ENCODE measurements at regions not wholly inside any gene's neighbourhood (a gene's known extent, or its start where the extent isn't known, plus 50 kb on each side); places are given as distances from the start of the nearest gene placed in this dataset.
"Not testable (repeated sequence)": the region's sequence is repeated elsewhere in the genome, so short reads cannot be mapped to it uniquely, and the experiment has no call there.

DNA sequence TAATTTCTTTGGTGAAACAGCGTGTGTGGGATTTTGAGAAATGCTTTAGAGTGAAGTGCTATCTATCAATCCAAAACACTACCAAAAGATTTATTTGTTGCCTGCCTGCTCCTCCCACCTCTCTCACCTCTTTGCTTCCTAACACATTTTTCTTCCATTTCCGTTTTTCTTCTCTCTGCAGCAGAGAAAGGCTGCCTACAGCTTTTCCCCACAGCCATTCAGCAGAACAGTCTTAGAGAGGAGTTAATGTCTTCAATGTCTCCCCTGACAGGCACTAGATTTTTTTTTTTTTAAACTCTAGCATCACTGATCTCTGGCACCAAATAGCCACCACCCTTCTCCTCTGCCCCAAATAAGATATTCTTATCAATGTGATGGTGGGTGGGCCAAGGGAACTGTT lies 327.8 kb upstream of the MAN1A1 start:
- no peak for DNase-seq (ENCODE audit: low read depth)
- TF ChIP-seq, protein P1, sequence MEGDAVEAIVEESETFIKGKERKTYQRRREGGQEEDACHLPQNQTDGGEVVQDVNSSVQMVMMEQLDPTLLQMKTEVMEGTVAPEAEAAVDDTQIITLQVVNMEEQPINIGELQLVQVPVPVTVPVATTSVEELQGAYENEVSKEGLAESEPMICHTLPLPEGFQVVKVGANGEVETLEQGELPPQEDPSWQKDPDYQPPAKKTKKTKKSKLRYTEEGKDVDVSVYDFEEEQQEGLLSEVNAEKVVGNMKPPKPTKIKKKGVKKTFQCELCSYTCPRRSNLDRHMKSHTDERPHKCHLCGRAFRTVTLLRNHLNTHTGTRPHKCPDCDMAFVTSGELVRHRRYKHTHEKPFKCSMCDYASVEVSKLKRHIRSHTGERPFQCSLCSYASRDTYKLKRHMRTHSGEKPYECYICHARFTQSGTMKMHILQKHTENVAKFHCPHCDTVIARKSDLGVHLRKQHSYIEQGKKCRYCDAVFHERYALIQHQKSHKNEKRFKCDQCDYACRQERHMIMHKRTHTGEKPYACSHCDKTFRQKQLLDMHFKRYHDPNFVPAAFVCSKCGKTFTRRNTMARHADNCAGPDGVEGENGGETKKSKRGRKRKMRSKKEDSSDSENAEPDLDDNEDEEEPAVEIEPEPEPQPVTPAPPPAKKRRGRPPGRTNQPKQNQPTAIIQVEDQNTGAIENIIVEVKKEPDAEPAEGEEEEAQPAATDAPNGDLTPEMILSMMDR (IDR thresholded peaks at IDR 0.05; ENCODE audit: insufficient read depth, low read depth, low read length, missing control alignments), result no peak
- H3K4me3 ChIP-seq (ENCODE audit: low read depth, low read length), result no peak overlapping the region

DNA sequence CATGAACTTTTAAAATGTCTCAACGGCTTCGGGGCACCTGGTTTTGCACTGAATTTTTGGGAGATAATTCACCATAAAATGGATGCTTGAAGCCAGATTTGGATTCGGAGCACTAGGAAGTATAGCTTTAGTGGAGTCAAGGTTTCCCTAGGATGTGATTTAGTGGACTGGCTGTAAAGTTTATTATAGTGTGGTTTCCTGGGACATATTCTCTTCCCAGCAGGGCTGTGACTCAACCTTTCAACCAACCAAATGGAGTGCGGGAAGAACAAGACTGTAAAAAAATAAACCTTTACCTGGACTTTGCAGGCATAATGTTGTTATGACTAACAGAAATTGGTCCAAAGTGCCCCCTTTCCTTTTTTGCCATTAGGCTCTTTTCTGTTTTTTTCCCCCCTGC lies 327.4 kb upstream of the MAN1A1 start:
- TF ChIP-seq, protein P1 (IDR thresholded peaks at IDR 0.05; ENCODE audit: insufficient read depth, low read depth, low read length, missing control alignments), result no peak
- H3K4me3 ChIP-seq (ENCODE audit: low read depth, low read length), result no peak overlapping the region
- no peak for DNase-seq (ENCODE audit: low read depth)

DNA sequence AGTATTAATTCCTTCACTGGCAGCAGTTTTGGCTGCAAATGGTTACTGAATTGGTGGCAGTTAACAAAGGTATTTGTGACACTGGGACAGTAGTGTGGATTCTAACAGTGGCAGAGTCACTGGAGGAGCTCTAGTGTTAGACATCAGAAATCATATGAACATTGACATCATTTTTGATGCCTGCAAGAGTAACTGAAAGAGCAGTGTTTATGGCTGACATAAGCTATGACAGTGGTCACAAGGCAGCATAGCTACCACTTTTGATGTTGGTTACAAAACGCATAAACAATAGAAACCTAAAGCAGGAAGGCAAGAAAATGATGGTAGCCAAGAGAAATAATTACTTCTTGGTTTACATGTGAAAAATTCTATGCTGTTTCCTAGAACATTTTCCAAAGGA lies 326.7 kb upstream of the MAN1A1 start:
- TF ChIP-seq, protein P1 (IDR thresholded peaks at IDR 0.05; ENCODE audit: insufficient read depth, low read depth, low read length, missing control alignments), result no peak
- no peak for DNase-seq (ENCODE audit: low read depth)
- no peak overlapping the region for H3K4me3 ChIP-seq (ENCODE audit: low read depth, low read length)

DNA sequence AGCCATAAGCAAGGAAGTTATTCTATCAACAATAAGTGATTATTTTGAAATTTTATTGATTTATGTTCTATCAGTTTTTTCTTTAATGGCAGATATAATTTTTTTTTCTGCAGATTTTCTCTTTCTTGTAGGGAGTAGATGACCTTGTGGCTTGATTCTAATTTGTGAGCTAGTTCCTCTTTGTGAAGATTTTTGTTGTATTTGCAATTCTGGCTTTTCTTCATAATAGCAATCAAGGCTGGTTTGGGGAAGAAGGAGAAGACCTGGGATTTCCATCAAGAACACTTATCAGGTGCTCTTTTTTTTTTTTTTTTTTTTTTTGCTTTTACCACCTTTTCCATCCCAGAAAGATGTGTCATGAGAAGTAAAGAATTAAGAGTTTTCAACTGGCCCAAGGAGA lies 324.2 kb upstream of the MAN1A1 start:
- H3K4me3 ChIP-seq (ENCODE audit: low read depth, low read length), result no peak overlapping the region
- TF ChIP-seq, protein P1 (IDR thresholded peaks at IDR 0.05; ENCODE audit: insufficient read depth, low read depth, low read length, missing control alignments), result no peak
- DNase-seq (ENCODE audit: low read depth), result no peak

DNA sequence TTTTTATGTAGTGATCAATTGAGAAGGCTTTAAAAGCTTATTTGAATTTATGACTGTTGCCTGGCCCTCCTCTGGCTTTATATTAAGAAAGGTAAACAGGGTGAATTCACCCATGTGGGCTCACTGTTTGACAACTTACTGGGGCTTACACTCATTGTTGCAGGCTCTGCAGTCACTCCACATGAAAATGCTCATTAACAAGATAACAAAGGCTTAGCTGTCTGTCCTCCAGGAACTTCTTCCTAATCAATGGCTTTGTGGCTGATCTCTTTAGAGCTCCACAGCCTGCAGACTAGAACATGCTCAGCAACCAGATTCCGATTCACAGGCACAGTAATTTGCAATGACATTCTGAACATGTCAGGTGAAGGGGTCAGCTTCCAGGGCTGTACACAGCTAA lies 323.2 kb upstream of the MAN1A1 start:
- TF ChIP-seq, protein P1 (IDR thresholded peaks at IDR 0.05; ENCODE audit: insufficient read depth, low read depth, low read length, missing control alignments), result no peak
- DNase-seq (ENCODE audit: low read depth), result no peak
- H3K4me3 ChIP-seq (ENCODE audit: low read depth, low read length), result no peak overlapping the region

DNA sequence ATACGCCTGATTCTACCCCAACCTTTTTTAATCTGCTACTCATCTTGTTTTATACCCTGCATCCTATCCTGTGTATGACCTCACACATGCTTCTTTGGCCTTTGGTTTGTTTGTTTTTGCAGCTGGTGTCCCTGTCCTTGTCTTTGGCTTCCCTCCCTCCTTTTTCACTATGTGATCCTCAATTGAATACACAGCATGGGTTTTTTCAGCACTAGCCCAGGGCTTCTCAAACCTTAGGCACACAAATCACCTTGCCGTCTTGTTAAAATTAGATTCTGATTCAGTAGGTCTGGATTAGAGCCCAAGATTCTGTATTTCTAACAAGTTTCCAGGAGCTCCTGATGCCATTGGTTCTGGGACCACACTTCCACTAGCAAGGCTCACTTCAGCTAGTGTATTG lies 321.5 kb upstream of the MAN1A1 start:
- TF ChIP-seq, protein P1 (IDR thresholded peaks at IDR 0.05; ENCODE audit: insufficient read depth, low read depth, low read length, missing control alignments), result no peak
- no peak for DNase-seq (ENCODE audit: low read depth)
- no peak overlapping the region for H3K4me3 ChIP-seq (ENCODE audit: low read depth, low read length)

DNA sequence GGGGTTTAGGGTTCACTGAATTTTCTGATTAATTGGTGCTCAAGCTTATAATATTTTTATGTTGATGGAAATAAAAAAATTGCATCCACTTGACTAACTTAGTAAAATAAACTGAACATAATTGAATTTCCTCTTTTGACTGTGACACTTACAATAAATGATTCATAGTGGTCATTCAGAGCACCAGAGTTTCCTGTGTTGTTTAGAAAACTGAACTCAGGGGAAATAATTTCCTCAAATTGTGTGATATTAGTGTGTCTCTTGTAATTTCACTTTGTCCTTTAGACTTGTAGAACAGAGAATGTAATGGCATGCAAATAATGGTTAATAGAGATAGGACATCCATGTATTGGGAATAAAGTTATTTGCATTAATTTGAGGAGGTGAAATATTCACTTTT lies 319.7 kb upstream of the MAN1A1 start:
- no peak overlapping the region for H3K4me3 ChIP-seq (ENCODE audit: low read depth, low read length)
- TF ChIP-seq, protein P1 (IDR thresholded peaks at IDR 0.05; ENCODE audit: insufficient read depth, low read depth, low read length, missing control alignments), result no peak
- DNase-seq (ENCODE audit: low read depth), result no peak

DNA sequence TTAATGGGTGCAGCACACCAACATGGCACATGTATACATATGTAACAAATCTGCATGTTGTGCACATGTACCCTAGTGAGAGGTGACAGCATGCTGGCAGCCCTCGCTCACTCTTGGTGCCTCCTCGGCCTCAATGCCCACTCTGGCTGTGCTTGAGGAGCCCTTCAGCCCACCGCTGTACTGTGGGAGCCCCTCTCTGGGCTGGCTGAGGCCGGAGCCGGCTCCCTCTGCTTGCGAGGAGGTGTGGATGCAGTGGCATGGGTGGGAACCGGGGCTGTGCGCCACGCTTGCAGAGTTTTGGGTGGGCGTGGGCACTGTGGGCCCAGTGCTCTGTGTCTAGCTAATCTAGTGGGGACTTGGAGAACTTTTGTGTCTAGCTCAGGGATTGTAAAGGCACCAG lies 315.9 kb upstream of the MAN1A1 start:
- DNase-seq (ENCODE audit: low read depth); H3K4me3 ChIP-seq (ENCODE audit: low read depth, low read length): not testable (repeated sequence)

Data from GM12865 (cell line).